Loucy (cell line): ENCODE measurements at regions not wholly inside any gene's neighbourhood (a gene's known extent, or its start where the extent isn't known, plus 50 kb on each side); places are given as distances from the start of the nearest gene placed in this dataset.

ENCODE experiments used
- EZH2phosphoT487 ChIP-seq: fragments of 200-600 bp; IDR thresholded peaks from 2 replicates; pipeline ENCODE4 v1.6.1; 2018; ENCODE audit warnings: antibody characterized with exemption, mild to moderate bottlenecking, moderate library complexity, borderline replicate concordance
- TF ChIP-seq, protein P1 (sequence below): fragments of 200-600 bp; sonication (generic); conservative IDR thresholded peaks from 2 replicates; pipeline ENCODE4 v1.5.1; 2014; ENCODE audit warnings: mild to moderate bottlenecking, antibody characterized with exemption, low read length

DNA sequence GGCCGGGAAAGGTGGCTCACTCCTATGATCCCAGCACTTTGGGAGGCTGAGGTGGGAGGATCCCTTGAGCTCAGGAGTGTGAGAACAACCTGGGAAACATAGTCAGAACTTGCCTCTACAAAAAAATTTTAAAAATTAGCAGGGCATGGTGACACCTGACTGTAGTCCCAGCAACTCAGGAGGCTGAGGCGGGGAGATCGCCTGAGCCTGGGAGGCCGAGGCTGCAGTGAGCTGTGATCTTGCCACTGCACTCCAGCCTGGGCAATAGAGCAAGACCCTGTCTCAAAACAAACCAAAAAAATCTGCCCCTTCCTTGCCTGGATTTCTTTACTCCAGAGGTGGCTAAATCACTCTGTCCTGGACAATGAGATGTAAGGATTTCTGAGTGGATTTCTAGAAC is 197.7 kb downstream of the NRP2 start:
- TF ChIP-seq, protein P1, sequence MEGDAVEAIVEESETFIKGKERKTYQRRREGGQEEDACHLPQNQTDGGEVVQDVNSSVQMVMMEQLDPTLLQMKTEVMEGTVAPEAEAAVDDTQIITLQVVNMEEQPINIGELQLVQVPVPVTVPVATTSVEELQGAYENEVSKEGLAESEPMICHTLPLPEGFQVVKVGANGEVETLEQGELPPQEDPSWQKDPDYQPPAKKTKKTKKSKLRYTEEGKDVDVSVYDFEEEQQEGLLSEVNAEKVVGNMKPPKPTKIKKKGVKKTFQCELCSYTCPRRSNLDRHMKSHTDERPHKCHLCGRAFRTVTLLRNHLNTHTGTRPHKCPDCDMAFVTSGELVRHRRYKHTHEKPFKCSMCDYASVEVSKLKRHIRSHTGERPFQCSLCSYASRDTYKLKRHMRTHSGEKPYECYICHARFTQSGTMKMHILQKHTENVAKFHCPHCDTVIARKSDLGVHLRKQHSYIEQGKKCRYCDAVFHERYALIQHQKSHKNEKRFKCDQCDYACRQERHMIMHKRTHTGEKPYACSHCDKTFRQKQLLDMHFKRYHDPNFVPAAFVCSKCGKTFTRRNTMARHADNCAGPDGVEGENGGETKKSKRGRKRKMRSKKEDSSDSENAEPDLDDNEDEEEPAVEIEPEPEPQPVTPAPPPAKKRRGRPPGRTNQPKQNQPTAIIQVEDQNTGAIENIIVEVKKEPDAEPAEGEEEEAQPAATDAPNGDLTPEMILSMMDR = no peak
- no peak for TF ChIP-seq EZH2phosphoT487
